Fibroblast of skin of scalp (primary cell): ENCODE measurements at regions not wholly inside any gene's neighbourhood (a gene's known extent, or its start where the extent isn't known, plus 50 kb on each side); places are given as distances from the start of the nearest gene placed in this dataset.
A peak's percentile ranks its signal among the peaks of the same experiment; 100 is the strongest.

Source experiments
- DNase-seq: peaks from one replicate; pipeline ENCODE4 v3.0.0-alpha.2; 2013

DNA sequence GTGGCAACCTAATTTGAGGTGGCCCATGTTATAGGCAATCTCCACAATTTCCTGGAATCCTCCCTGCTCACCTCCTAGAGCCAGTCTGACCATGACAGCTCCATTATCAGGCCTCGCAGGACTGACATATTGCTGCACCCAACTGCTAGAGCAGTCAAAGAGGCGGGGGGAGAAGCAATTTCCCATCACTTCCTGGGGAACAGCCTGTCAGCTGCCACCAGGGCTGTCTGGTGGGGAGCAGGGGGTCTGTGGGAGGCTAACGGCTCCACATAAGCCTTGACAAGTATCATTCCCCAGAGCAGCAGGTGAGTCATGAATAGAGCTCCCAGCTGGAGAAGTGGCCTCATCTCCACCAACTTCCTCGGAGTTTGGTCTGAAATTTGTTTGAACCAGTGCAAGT is 322.9 kb downstream of the MATN1 start:
- no peak for DNase-seq

GRCh38 chr1:30399026-30399425 is 324.4 kb downstream of the MATN1 start:
- DNase-seq, result no peak

- no peak for DNase-seq
These were observed 325.8 kb downstream of the MATN1 start for GRCh38 chr1:30397576-30397975.

DNA sequence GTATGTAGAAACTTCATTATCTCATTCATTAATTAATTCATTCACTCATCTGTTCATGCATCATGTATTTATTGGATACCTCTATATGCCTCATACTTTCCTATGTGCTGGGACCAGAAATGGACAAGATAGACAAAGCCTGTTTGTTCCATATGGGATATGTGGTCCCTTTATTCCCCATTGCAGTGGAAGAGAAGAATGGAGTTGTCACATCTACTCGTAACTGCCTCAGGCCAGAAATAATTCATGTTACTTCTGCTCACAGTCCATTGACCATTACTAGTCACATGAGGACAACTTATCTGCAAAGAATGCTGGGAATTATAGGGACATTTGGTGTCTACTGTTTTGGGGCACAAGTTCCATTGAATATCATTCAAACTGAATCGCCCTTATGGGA is 327.8 kb downstream of the MATN1 start:
- DNase-seq, result no peak

GRCh38 chr1:30388386-30388785 is 335.0 kb downstream of the MATN1 start:
- DNase-seq, result no peak

- no peak for DNase-seq
These were observed 337.0 kb downstream of the MATN1 start for GRCh38 chr1:30386156-30386926.

- no peak for DNase-seq
These were observed 338.0 kb downstream of the MATN1 start for GRCh38 chr1:30385246-30385995.

DNA sequence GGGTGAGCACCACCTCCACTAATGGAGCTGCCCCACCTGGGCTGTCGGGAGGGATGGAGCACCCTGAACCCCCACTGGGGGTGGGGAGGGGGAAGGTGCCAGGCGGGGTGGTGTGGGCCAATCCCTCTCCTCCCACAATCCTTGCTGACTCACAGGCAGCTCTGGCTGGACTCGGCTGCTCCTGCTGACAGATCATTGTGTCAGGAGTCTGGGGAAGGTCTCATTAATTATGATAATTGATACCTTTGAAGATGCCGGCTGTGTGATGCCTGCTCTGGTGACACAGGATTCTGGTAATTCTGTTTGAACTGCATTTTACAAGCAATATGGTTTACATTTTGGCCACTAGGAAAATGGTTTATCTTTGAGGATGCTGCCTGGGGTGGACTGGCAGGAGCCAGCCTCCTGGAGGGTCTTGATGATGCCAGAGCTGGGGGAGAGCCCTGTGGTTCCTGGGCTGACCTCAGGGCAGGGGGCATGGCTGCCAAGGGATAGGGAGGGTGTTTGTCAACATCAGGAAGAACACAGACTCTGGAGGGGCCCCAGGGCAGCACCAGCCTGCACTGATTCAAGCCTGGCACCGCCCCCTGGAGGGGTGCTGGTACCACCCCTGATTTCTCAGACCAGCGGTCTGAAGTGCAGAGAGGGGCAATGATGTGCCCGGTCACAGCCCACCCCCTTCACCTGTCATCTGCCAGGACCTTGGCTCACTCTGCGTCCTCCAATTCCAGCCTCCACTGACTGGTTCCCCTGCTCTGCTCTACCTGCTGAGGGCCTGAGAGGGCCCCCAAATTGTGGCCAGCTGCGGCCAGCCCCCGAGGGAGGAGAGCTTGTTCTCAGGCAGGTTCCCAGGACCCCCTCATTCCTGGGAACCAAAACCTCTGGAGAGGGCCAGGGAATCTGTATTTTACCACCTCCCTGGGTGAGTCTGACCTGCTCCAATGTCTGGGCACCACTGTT is 338.8 kb downstream of the MATN1 start:
- no peak for DNase-seq

GRCh38 chr1:30383221-30383711 is 340.1 kb downstream of the MATN1 start:
- peak; percentile 13 for DNase-seq

DNA sequence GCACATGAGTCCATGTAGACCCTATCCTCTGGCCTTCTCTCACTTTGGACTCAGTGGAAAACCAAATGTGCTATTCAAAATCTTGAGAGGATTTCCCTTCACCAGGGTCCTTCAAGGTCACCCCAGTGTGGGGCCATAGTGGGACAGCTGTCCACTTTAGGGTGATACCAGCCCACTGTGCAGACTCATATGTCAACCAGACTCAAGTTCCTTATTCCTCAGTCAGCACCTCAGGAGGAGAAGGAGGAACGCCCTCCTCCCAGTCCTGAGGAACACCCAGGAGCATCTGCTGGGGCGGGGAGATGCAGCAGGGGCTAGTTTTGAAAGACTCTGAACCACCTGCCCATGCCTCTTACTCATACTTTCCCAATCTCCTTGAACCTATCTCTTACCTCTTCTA is 340.9 kb downstream of the MATN1 start:
- DNase-seq, result no peak

GRCh38 chr1:30381671-30382365 is 341.6 kb downstream of the MATN1 start:
- no peak for DNase-seq

DNA sequence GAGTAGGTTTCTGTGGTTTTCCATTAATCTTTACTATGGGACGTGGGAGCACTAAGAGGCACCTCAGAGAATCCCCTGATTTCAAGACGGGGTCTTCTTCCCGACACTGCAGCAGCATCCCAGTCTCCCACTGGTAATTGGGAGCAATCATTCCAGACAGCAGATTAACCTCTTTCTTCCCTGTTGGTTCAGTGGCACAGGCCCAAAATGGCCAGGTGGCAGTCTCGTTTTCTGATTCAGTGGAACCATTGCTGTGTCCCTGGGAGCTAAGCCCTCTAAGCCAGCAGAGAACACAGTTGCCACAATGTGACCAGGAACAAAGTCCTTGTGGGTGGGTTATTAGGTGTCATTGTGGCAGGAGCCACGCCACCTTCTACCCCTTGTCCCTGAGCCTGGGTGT is 342.1 kb downstream of the MATN1 start:
- DNase-seq, result no peak

DNA sequence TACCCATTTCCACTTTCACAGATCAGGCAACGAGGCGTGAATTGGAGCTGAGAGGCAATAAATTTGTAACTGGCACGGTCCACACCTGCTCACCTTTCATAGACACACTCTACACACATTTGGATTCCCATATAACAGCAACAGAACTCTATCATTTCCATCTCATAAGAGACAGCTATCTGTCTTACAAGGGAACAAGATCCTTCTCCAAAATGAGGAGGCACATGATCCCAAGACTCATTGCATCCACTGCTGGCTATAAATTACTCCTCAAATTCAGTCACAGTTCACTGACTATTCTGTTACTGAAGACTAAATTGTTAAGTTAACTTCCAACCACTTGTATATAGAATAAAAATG is 342.8 kb downstream of the MATN1 start:
- no peak for DNase-seq

DNA sequence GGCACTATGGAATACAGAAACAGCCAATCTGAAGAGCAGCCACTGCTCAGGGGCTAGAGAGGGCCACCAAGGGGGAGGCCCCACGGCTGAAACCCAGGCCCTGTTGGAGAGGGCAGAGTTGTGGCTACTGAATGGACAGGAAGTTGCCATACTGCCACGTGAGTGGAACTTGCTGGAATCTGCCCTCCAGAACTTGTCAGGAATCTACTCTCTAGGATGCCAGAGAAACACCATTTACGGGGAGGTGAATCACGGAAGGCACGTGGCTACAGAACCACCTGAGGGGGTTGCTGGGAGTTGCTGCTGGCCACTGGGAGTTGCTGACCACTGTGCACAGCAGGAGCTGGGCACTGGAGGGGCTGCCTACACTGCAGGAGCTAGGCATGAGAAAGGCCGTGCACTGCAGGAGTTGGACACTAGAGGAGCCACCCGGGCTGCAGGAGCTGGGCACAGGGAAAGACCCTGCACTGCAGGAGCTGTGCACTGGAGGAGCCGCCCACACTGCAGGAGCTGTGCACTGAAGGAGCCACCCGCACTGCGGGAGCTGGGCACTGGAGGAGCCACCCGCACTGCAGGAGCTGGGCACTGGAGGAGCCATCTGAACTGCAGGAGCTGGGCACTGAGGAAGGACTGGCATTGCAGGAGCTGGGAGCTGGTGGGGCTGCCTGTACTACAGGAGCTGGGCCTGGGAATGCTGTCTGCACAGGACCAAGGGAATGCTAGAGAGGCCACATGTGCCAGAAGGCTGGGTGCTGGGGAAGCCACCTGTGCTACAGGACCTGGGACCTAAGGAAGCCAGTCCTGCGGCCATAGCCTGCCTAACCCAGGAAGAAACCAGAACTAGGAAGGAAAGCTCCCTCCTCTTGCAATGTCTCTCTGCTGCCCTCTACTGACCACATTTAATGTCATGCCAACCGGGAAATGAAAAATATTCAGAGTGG is 343.4 kb downstream of the MATN1 start:
- DNase-seq, result peak; percentile 68

GRCh38 chr1:30378991-30379581 is 344.3 kb downstream of the MATN1 start:
- peak; percentile 95 for DNase-seq

DNA sequence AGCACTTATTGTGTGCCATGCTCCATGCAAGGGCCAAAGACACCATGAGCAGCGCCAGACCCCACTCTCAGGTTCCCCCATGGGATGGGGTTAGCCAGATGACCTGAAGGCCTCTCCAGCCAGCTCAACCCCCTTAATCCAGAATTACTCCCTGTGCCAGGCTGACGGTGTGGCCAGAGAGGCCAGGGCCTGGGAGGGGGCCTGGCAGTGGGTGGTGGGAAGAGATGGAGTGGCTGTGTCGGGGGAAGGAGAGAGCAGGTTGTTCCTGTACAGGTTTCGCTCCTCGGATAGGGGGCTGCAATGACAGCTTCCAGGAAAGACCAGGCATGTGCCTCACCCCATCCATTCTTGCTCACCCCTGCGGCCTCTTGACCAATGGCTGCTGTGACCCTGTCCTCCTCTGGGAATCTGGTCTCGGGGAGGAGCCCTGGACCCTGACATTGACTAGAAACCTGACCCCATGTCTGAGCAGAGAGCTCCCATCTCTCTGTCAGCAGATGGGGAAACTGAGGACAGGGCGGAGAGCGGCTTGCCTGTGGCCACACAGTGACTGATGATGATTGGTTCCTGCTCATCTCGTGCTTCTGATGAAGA is 345.3 kb downstream of the MATN1 start:
- no peak for DNase-seq

DNA sequence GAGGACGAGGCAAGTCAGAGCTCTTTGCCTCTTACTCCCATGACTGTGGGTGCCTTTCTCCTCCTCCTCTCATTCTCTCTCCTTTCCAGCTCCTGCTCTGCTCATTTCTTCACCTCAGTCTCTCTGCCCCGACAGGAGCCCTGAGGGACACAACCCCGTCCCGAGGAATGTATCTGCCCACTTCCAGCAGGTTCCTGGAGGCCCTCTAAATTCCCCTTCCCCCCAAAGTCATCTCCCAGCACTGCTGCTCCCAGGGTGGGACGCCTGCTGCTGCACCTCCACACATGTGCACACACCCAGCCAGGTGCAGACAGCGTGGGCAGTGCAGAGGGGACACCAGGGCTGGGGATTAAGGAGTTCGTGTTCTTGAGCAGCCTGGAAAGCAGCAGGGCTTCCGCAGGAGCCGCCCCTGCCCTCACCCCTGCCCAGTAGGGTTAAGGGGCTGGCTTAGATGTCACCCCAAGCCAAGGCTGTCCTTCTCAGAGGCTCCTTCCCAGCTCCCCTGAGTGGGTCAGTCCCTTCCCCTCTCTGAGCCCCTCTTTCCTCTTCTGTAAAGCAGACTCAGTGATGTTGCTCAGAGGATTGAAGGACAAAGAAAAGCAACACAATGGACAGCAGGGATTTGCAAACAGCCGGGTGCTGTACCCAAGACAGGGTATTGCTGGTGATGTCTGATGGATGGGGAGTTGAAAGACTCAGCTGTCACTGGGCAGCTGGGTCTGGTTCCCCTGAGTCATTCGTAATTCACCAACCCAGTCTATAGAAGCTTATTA is 346.0 kb downstream of the MATN1 start:
- no peak for DNase-seq

- no peak for DNase-seq
These were observed 347.2 kb downstream of the MATN1 start for GRCh38 chr1:30376054-30376697.

GRCh38 chr1:30375156-30375555 is 348.2 kb downstream of the MATN1 start:
- DNase-seq, result no peak
